ENCODE measurements at regions not wholly inside any gene's neighbourhood (a gene's known extent, or its start where the extent isn't known, plus 50 kb on each side); places are given as distances from the start of the nearest gene placed in this dataset.

DNA sequence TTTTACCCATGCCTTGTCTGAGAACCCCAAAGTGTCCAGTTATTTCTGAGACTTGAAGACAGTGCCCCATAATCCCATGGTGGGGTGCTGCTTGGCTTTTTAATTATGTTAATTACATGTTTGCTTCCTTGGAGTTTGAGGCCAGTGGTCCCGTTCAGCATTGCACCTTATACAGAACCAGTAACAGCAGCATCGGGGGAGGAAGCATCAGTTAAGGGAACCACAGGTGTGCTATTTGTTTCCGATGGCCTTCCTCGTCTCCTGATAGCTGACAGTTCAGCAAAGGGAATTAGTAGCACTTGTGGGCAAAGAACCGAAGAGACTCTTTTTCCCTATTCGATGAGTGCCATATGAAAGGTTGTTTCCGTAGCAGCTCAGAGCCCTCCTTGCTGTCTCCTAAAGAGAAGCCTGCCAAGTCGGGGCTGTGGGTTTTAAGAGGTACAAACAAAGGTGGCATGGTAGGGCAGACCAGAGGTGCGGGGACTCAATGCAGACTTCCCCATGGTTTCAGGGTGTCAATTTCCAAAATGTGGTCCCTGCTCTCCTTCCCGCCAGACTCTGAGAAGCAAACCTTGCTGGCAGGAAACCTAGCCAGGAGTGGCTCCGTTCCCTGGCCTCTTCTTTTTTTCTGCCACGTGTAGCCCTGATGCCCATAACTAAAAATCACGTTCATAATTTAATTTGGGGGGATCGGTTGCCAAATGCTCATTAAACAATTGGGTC lies 225.2 kb upstream of the TSHZ3 start:
- Histone ChIP-seq H3K27me3 (ENCODE audit: control insufficient read depth, insufficient read depth, low read length) (peaks cover 3% of the 10 kb centered on the region; the same call in 1 of the 2 replicates), H3K56ac (ENCODE audit: extremely low read depth, insufficient read depth, low read length) (no peak overlapping the region), H3K4me1 (ENCODE audit: control insufficient read depth, insufficient read depth, low read length) (no peaks in the 10 kb centered on the region), H3K23ac (ENCODE audit: low read depth, low read length) (no peak overlapping the region), H3K27ac (ENCODE audit: insufficient read depth, low read length) (no peak overlapping the region), H4K91ac (ENCODE audit: insufficient read depth, low read depth, low read length) (no peak overlapping the region), H4K8ac (ENCODE audit: low read depth in 2 of 2, low read length in 2 of 2) (no peak overlapping the region), H2BK15ac (ENCODE audit: low read depth, low read length) (no peak overlapping the region), H3K18ac (ENCODE audit: low read depth, low read length) (no peak overlapping the region), H2AK5ac (ENCODE audit: low read depth, low read length) (no peak overlapping the region), H3K9me3 (ENCODE audit: control insufficient read depth, insufficient read depth, low read length) (no peaks in the 10 kb centered on the region), H3K4ac (ENCODE audit: low read depth, low read length) (no peak overlapping the region), H4K5ac (ENCODE audit: low read depth, low read length) (no peak overlapping the region), H2AFZ (replicated peaks; ENCODE audit: low read length, poor library complexity) (no peak overlapping the region), H3K14ac (replicated peaks; ENCODE audit: low read depth, low read length) (no peak overlapping the region), H4K20me1 (ENCODE audit: insufficient read depth, low read length) (no peaks in the 10 kb centered on the region), H2BK20ac (ENCODE audit: low read depth, low read length) (no peak overlapping the region), H2BK120ac (ENCODE audit: low read depth, low read length) (no peak overlapping the region), H3K36me3 (ENCODE audit: control insufficient read depth, insufficient read depth, low read length) (no peaks in the 10 kb centered on the region), H2BK5ac (ENCODE audit: low read depth, low read length, poor library complexity, severe bottlenecking) (no peak overlapping the region), H3K9ac (ENCODE audit: low read depth, low read length) (no peak overlapping the region), H3K9me1 (ENCODE audit: insufficient read depth, low read length) (no peaks in the 10 kb centered on the region), H3K79me1 (ENCODE audit: low read depth in 1 of 2, low read length in 2 of 2) (no peaks in the 10 kb centered on the region), H3K4me2 (ENCODE audit: low read depth, low read length) (no peak overlapping the region), H3K4me3 (ENCODE audit: insufficient read depth, low read depth, low read length) (no peak overlapping the region), H2AK9ac (replicated peaks; ENCODE audit: low read depth, low read length, poor library complexity) (no peak overlapping the region)
- in situ Hi-C loops (cut with MboI; ENCODE audit: low sequenced_read_pairs) (no loop called here), dilution Hi-C loops (cut with HindIII; ENCODE audit: low sequenced_read_pairs, unreplicated experiment) (no loop called here), intact Hi-C loops (cut with micrococcal nuclease) (no loop called here)
- ATAC-seq (ENCODE audit: low read depth): no peak
- WGBS, 2 experiments (ENCODE audit: extremely low coverage in 2 of 2, insufficient read length in 1 of 2): 74% methylated on average over 4 of the region's 14 CpGs; no CpG with 5 or more reads in 1 of the 2 experiments
- TF ChIP-seq MAFK (IDR thresholded peaks at IDR 0.05; ENCODE audit: low read depth, low read length): no peak
- TF ChIP-seq MAZ (IDR thresholded peaks at IDR 0.05; ENCODE audit: borderline replicate concordance, low read depth, low read length): no peak
- no peak for TF ChIP-seq RAD21 (IDR thresholded peaks at IDR 0.05; ENCODE audit: low read length)
- TF ChIP-seq FOS (IDR thresholded peaks at IDR 0.05; ENCODE audit: low read depth, low read length): no peak
- TF ChIP-seq, protein P1, sequence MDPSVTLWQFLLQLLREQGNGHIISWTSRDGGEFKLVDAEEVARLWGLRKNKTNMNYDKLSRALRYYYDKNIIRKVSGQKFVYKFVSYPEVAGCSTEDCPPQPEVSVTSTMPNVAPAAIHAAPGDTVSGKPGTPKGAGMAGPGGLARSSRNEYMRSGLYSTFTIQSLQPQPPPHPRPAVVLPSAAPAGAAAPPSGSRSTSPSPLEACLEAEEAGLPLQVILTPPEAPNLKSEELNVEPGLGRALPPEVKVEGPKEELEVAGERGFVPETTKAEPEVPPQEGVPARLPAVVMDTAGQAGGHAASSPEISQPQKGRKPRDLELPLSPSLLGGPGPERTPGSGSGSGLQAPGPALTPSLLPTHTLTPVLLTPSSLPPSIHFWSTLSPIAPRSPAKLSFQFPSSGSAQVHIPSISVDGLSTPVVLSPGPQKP (IDR thresholded peaks at IDR 0.05; ENCODE audit: borderline replicate concordance, low read depth, low read length): no peak
- no peak for TF ChIP-seq MXI1 (IDR thresholded peaks at IDR 0.05; ENCODE audit: borderline replicate concordance, low read depth, low read length)
- TF ChIP-seq NFE2L2 (IDR thresholded peaks at IDR 0.05; ENCODE audit: low read depth, low read length): no peak
- TF ChIP-seq CEBPB (IDR thresholded peaks at IDR 0.05; ENCODE audit: low read depth, low read length): no peak
- no peak for TF ChIP-seq RCOR1 (IDR thresholded peaks at IDR 0.05; ENCODE audit: insufficient replicate concordance, low read length)
- no peak for TF ChIP-seq CHD1 (IDR thresholded peaks at IDR 0.05; ENCODE audit: low read depth, low read length)
- TF ChIP-seq POLR2A (IDR thresholded peaks at IDR 0.05; ENCODE audit: low read depth, low read length): no peak
- TF ChIP-seq, protein P2, sequence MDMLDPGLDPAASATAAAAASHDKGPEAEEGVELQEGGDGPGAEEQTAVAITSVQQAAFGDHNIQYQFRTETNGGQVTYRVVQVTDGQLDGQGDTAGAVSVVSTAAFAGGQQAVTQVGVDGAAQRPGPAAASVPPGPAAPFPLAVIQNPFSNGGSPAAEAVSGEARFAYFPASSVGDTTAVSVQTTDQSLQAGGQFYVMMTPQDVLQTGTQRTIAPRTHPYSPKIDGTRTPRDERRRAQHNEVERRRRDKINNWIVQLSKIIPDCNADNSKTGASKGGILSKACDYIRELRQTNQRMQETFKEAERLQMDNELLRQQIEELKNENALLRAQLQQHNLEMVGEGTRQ (IDR thresholded peaks at IDR 0.05; ENCODE audit: low read depth, low read length): no peak
- TF ChIP-seq, protein P3, sequence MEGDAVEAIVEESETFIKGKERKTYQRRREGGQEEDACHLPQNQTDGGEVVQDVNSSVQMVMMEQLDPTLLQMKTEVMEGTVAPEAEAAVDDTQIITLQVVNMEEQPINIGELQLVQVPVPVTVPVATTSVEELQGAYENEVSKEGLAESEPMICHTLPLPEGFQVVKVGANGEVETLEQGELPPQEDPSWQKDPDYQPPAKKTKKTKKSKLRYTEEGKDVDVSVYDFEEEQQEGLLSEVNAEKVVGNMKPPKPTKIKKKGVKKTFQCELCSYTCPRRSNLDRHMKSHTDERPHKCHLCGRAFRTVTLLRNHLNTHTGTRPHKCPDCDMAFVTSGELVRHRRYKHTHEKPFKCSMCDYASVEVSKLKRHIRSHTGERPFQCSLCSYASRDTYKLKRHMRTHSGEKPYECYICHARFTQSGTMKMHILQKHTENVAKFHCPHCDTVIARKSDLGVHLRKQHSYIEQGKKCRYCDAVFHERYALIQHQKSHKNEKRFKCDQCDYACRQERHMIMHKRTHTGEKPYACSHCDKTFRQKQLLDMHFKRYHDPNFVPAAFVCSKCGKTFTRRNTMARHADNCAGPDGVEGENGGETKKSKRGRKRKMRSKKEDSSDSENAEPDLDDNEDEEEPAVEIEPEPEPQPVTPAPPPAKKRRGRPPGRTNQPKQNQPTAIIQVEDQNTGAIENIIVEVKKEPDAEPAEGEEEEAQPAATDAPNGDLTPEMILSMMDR (conservative IDR thresholded peaks at IDR 0.05; ENCODE audit: low read depth, low read length): no peak
- no peak for TF ChIP-seq BHLHE40 (IDR thresholded peaks at IDR 0.05; ENCODE audit: low read depth, low read length)
- no peak for TF ChIP-seq SMC3 (IDR thresholded peaks at IDR 0.05; ENCODE audit: low read depth, low read length)
- no peak for TF ChIP-seq RFX5 (IDR thresholded peaks at IDR 0.05; ENCODE audit: low read depth, low read length)
- CTCF ChIA-PET: no interaction called here
- BruUV-seq (replicated peaks): no TSS peak
- no peak for DNase-seq
- POLR2A ChIA-PET (ENCODE audit: unreplicated experiment): no interaction called here

Measured in IMR-90 (cell line).